ENCODE measurements at regions not wholly inside any gene's neighbourhood (a gene's known extent, or its start where the extent isn't known, plus 50 kb on each side); places are given as distances from the start of the nearest gene placed in this dataset.
"Not testable (repeated sequence)": the region's sequence is repeated elsewhere in the genome, so short reads cannot be mapped to it uniquely, and the experiment has no call there.

DNA sequence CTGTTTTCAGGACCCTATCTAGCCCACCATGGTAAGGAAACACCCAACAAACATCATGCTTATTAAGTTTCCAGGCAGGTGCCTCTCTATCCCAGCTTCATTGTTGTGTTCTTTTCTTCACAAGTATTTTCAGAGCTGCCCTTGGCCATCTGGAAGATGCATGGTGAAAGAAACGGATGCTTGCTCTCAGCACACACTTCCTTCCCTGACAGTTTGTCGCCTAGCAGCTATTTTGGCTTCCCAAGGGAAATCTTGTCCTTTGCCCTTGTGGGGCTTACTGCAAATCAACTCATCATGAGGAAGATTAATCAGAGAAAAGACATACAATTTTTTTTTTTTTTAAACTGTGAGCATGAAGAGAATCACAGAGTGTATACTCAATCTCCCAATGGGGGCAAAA is 128.8 kb downstream of the ASMT start:
- Histone ChIP-seq H3K27ac (ENCODE audit: low read depth, low read length) (no peak overlapping the region), H3K4me1 (ENCODE audit: control insufficient read depth in 2 of 2, insufficient read depth in 2 of 2, low read length in 2 of 2) (no peaks in the 10 kb centered on the region), H3K9me3 (ENCODE audit: control insufficient read depth in 2 of 3, low read length in 3 of 3) (peaks cover 0 to 13% (median 0%) of the 10 kb centered on the region in 3 experiments), H3K36me3 (ENCODE audit: control insufficient read depth in 2 of 3, insufficient read depth in 3 of 3, low read length in 3 of 3) (peaks cover 0 to 38% (median 0%) of the 10 kb centered on the region in 3 experiments), H3K4me3 (ENCODE audit: low read length) (no peak overlapping the region), H3K27me3 (ENCODE audit: control insufficient read depth in 2 of 2, insufficient read depth in 2 of 2, low read length in 2 of 2) (no peaks in the 10 kb centered on the region)
- no peak for DNase-seq
- H3K4me1 Mint-ChIP-seq, result peaks cover 0 to 2% (median 0%) of the 10 kb centered on the region in 7 donors
- POLR2A ChIA-PET, result no interaction called here
- H3K27ac Mint-ChIP-seq, result no peak overlapping the region
- CTCF ChIA-PET, result no interaction called here
- intact Hi-C loops (cut with micrococcal nuclease), result no loop called here
- H3K36me3 Mint-ChIP-seq, result peaks cover 57 to 74% (median 65%) of the 10 kb centered on the region in 5 donors
- H3K9me3 Mint-ChIP-seq, result peaks cover 0 to 62% (median 16%) of the 10 kb centered on the region in 11 donors
- H3K27me3 Mint-ChIP-seq, result peaks cover 0 to 3% (median 0%) of the 10 kb centered on the region in 5 donors
- ATAC-seq, result no peak
- no peak overlapping the region for H3K4me3 Mint-ChIP-seq

DNA sequence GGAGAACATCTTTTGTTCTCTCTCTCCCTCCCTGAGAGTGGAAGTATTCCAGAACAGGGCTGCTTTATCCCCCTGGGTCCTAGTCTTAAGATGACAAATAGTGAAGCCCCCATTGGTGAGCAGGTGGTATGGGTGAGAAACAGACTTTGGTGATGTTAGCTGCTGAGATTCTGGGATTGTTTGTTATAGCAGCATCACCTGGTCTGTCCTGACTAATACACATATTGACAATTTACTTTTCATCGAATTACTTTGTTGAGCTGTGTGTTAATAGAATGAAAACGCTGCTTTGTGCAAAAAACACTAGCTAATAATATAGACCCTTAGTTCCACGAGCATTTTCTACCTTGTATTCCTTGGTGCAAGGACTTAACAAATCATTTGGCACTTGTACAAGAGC is 133.5 kb downstream of the ASMT start:
- no peak overlapping the region for H3K27ac Mint-ChIP-seq

DNA sequence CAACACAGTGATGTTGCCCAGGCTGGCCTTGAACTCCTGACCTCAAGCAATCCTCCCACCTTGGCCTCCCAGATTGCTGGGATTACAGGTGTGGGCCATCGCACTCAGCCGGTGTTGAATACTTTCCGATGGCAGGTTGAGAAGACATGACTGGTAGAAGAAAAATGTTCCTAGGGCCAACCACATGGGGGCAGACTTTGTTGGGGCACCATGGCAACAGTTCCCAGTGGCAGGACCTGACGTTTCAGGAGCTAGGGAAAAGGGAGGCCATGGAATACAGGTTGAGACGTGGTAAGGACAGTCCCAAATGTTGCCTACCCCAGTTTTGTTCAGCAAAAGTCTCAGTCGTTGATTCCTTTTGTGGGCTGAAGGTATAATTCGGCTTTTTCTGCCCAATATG is 134.6 kb downstream of the ASMT start:
- Mint-ChIP-seq H3K9me3 (peaks cover 0 to 71% (median 15%) of the 10 kb centered on the region in 11 donors), H3K27ac (no peak overlapping the region)

More for the DNA sequence above, 133.5 kb downstream of the ASMT start:
- CTCF ChIA-PET, result no interaction called here
- Mint-ChIP-seq H3K4me1 (peaks cover 0 to 4% (median 0%) of the 10 kb centered on the region in 7 donors), H3K36me3 (peaks cover 38 to 82% (median 56%) of the 10 kb centered on the region in 5 donors), H3K27me3 (no peaks in the 10 kb centered on the region), H3K4me3 (no peak overlapping the region), H3K9me3 (peaks cover 0 to 76% (median 19%) of the 10 kb centered on the region in 11 donors)
- peaks cover 0 to 13% (median 0%) of the 10 kb centered on the region in 3 experiments for H3K9me3 ChIP-seq (ENCODE audit: control insufficient read depth in 2 of 3, low read length in 3 of 3)
- POLR2A ChIA-PET, result no interaction called here
- H3K4me1 ChIP-seq (ENCODE audit: control insufficient read depth in 2 of 2, insufficient read depth in 2 of 2, low read length in 2 of 2), result no peaks in the 10 kb centered on the region
- peaks cover 0 to 26% (median 0%) of the 10 kb centered on the region in 3 experiments for H3K36me3 ChIP-seq (ENCODE audit: control insufficient read depth in 2 of 3, insufficient read depth in 3 of 3, low read length in 3 of 3)
- H3K27me3 ChIP-seq (ENCODE audit: control insufficient read depth in 2 of 2, insufficient read depth in 2 of 2, low read length in 2 of 2), result no peaks in the 10 kb centered on the region
- no peak for ATAC-seq
- no peak overlapping the region for H3K27ac ChIP-seq (ENCODE audit: low read depth, low read length)
- DNase-seq, result no peak
- intact Hi-C loops (cut with micrococcal nuclease), result no loop called here
- H3K4me3 ChIP-seq (ENCODE audit: low read length), result no peak overlapping the region

DNA sequence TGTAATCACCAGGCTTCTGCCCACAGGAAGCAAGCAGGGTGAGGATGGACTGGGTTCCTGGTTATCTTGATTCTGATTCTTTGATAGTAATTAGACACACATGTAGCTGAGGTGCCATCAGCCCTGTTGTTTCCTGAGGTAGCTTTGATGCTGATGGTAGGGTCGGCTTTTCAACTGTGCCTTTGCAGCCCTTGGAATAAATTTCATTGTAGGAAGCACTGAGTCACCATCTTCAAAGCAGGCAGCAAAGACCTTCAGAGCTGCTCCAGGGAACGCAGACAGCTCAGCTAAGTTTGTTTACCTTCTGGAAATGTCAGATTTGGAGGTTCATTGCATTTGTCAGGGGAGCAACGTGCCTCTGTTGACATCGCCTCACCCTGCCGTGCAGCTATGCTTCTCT is 135.4 kb downstream of the ASMT start:
- peaks cover 0 to 71% (median 16%) of the 10 kb centered on the region in 11 donors for H3K9me3 Mint-ChIP-seq
- DNase-seq, result no peak
- no peak overlapping the region for H3K4me3 Mint-ChIP-seq
- H3K27me3 ChIP-seq (ENCODE audit: control insufficient read depth in 2 of 2, insufficient read depth in 2 of 2, low read length in 2 of 2), result no peaks in the 10 kb centered on the region
- intact Hi-C loops (cut with micrococcal nuclease), result no loop called here
- peaks cover 0 to 3% (median 0%) of the 10 kb centered on the region in 3 experiments for H3K9me3 ChIP-seq (ENCODE audit: control insufficient read depth in 2 of 3, low read length in 3 of 3)
- H3K27ac ChIP-seq (ENCODE audit: low read depth, low read length), result no peak overlapping the region
- POLR2A ChIA-PET, result no interaction called here
- H3K36me3 ChIP-seq (ENCODE audit: control insufficient read depth in 2 of 3, insufficient read depth in 3 of 3, low read length in 3 of 3), result peaks cover 0 to 10% (median 0%) of the 10 kb centered on the region in 3 experiments
- H3K36me3 Mint-ChIP-seq, result peaks cover 26 to 70% (median 43%) of the 10 kb centered on the region in 5 donors
- peaks cover 0 to 4% (median 0%) of the 10 kb centered on the region in 7 donors for H3K4me1 Mint-ChIP-seq
- no peak for ATAC-seq
- CTCF ChIA-PET, result no interaction called here
- no peaks in the 10 kb centered on the region for H3K27me3 Mint-ChIP-seq
- no peaks in the 10 kb centered on the region for H3K4me1 ChIP-seq (ENCODE audit: control insufficient read depth in 2 of 2, insufficient read depth in 2 of 2, low read length in 2 of 2)
- H3K27ac Mint-ChIP-seq, result no peak overlapping the region
- H3K4me3 ChIP-seq (ENCODE audit: low read length), result no peak overlapping the region

More for the DNA sequence above, 134.6 kb downstream of the ASMT start:
- ChIA-PET CTCF (no interaction called here), POLR2A (no interaction called here)
- DNase-seq (no peak), ATAC-seq (no peak)
- intact Hi-C loops (cut with micrococcal nuclease), result no loop called here
- Histone ChIP-seq H3K4me3 (ENCODE audit: low read length) (no peak overlapping the region), H3K9me3 (ENCODE audit: control insufficient read depth in 2 of 3, low read length in 3 of 3) (peaks cover 0 to 5% (median 0%) of the 10 kb centered on the region in 3 experiments), H3K4me1 (ENCODE audit: control insufficient read depth in 2 of 2, insufficient read depth in 2 of 2, low read length in 2 of 2) (no peaks in the 10 kb centered on the region), H3K27me3 (ENCODE audit: control insufficient read depth in 2 of 2, insufficient read depth in 2 of 2, low read length in 2 of 2) (no peaks in the 10 kb centered on the region), H3K36me3 (ENCODE audit: control insufficient read depth in 2 of 3, insufficient read depth in 3 of 3, low read length in 3 of 3) (peaks cover 0 to 18% (median 0%) of the 10 kb centered on the region in 3 experiments), H3K27ac (ENCODE audit: low read depth, low read length) (no peak overlapping the region)
- peaks cover 29 to 71% (median 45%) of the 10 kb centered on the region in 5 donors for H3K36me3 Mint-ChIP-seq
- no peaks in the 10 kb centered on the region for H3K27me3 Mint-ChIP-seq
- no peak overlapping the region for H3K4me3 Mint-ChIP-seq
- peaks cover 0 to 4% (median 0%) of the 10 kb centered on the region in 7 donors for H3K4me1 Mint-ChIP-seq

DNA sequence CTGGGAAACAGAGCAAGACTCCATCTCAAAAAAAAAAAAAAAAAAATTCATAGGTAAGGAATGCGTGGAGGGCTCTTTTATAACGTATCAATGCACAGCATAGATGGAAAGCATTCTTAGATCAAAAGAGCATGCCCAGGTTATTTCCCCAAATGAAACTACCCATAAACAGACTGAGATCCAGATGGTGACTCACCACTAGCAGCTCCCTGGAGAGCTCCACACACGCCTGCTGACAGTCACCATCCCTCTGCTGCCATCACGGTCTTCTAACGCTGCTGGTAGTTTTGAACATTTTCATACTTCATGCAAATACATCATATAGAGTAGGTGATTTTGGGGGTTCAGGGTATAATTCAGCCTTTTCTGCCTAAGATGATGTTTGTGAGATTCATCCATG is 136.9 kb downstream of the ASMT start:
- no peak for DNase-seq
- peaks cover 0 to 4% (median 0%) of the 10 kb centered on the region in 7 donors for H3K4me1 Mint-ChIP-seq
- H3K27me3 ChIP-seq (ENCODE audit: control insufficient read depth in 2 of 2, insufficient read depth in 2 of 2, low read length in 2 of 2), result no peaks in the 10 kb centered on the region
- intact Hi-C loops (cut with micrococcal nuclease), result no loop called here
- no peak overlapping the region for H3K27ac ChIP-seq (ENCODE audit: low read depth, low read length)
- peaks cover 0 to 72% (median 24%) of the 10 kb centered on the region in 11 donors for H3K9me3 Mint-ChIP-seq
- H3K36me3 ChIP-seq (ENCODE audit: control insufficient read depth in 2 of 3, insufficient read depth in 3 of 3, low read length in 3 of 3), result peaks cover 0 to under 1% (median 0%) of the 10 kb centered on the region in 3 experiments
- no peak overlapping the region for H3K4me3 ChIP-seq (ENCODE audit: low read length)
- peaks cover 27 to 64% (median 37%) of the 10 kb centered on the region in 5 donors for H3K36me3 Mint-ChIP-seq
- ChIA-PET CTCF (no interaction called here), POLR2A (no interaction called here)
- H3K27me3 Mint-ChIP-seq, result no peaks in the 10 kb centered on the region
- H3K4me3 Mint-ChIP-seq, result no peak overlapping the region
- ATAC-seq, result no peak
- H3K27ac Mint-ChIP-seq, result no peak overlapping the region
- H3K4me1 ChIP-seq (ENCODE audit: control insufficient read depth in 2 of 2, insufficient read depth in 2 of 2, low read length in 2 of 2), result no peaks in the 10 kb centered on the region
- H3K9me3 ChIP-seq (ENCODE audit: control insufficient read depth in 2 of 3, low read length in 3 of 3), result peaks cover 0 to 7% (median 0%) of the 10 kb centered on the region in 3 experiments

DNA sequence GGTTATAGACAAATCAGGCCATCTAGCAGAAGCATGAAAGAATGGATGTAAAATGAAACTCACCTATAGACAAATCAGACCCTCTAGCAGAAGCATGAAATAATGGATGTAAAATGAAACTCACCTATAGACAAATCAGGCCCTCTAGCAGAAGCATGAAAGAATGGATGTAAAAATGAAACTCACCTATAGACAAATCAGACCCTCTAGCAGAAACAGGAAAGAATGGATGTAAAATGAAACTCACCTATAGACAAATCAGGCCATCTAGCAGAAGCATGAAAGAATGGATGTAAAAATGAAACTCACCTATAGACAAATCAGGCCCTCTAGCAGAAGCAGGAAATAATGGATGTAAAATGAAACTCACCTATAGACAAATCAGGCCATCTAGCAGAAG is 137.9 kb downstream of the ASMT start:
- H3K27ac ChIP-seq (ENCODE audit: low read depth, low read length); intact Hi-C loops (cut with micrococcal nuclease); DNase-seq; H3K4me1 Mint-ChIP-seq; H3K27ac Mint-ChIP-seq; H3K4me3 ChIP-seq (ENCODE audit: low read length); H3K27me3 ChIP-seq (ENCODE audit: control insufficient read depth in 2 of 2, insufficient read depth in 2 of 2, low read length in 2 of 2); CTCF ChIA-PET; POLR2A ChIA-PET; H3K4me3 Mint-ChIP-seq; H3K27me3 Mint-ChIP-seq; H3K4me1 ChIP-seq (ENCODE audit: control insufficient read depth in 2 of 2, insufficient read depth in 2 of 2, low read length in 2 of 2); ATAC-seq; H3K36me3 ChIP-seq (ENCODE audit: control insufficient read depth in 2 of 3, insufficient read depth in 3 of 3, low read length in 3 of 3): not testable (repeated sequence)
- H3K9me3 ChIP-seq (ENCODE audit: control insufficient read depth in 2 of 3, low read length in 3 of 3), result peaks cover 0 to 17% (median 0%) of the 10 kb centered on the region in 3 experiments
- Mint-ChIP-seq H3K36me3 (peaks cover 26 to 65% (median 38%) of the 10 kb centered on the region in 5 donors), H3K9me3 (peaks cover 2 to 73% (median 31%) of the 10 kb centered on the region in 11 donors)

DNA sequence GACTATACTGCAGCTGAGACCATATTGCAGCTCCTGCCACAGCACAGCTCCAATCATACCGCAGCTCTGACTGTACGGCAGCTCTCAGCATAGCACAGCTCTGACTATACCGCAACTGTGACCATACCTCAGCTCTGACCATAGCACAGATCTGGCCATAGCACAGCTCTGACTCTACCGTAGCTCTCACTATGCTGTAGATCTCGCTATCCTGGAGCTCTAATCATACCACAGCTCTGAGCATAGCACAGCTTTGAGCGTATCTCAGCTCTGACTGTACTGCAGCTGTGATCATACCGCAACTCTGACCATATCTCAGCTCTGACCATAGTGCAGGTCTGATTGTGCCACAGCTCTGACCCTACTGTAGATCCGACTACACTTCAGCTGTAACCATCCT is 139.2 kb downstream of the ASMT start:
- Mint-ChIP-seq H3K9me3 (peaks cover 6 to 76% (median 34%) of the 10 kb centered on the region in 11 donors), H3K36me3 (peaks cover 23 to 63% (median 36%) of the 10 kb centered on the region in 5 donors), H3K27ac (no peak overlapping the region), H3K4me3 (no peak overlapping the region), H3K4me1 (peaks cover 0 to 4% (median 0%) of the 10 kb centered on the region in 7 donors), H3K27me3 (no peaks in the 10 kb centered on the region)
- CTCF ChIA-PET, result no interaction called here
- H3K4me3 ChIP-seq (ENCODE audit: low read length), result no peak overlapping the region
- ATAC-seq (no peak), DNase-seq (no peak)
- H3K27ac ChIP-seq (ENCODE audit: low read depth, low read length), result no peak overlapping the region
- POLR2A ChIA-PET, result no interaction called here
- peaks cover 0 to 9% (median 0%) of the 10 kb centered on the region in 3 experiments for H3K36me3 ChIP-seq (ENCODE audit: control insufficient read depth in 2 of 3, insufficient read depth in 3 of 3, low read length in 3 of 3)
- H3K27me3 ChIP-seq (ENCODE audit: control insufficient read depth in 2 of 2, insufficient read depth in 2 of 2, low read length in 2 of 2), result no peaks in the 10 kb centered on the region
- no peaks in the 10 kb centered on the region for H3K4me1 ChIP-seq (ENCODE audit: control insufficient read depth in 2 of 2, insufficient read depth in 2 of 2, low read length in 2 of 2)
- intact Hi-C loops (cut with micrococcal nuclease), result no loop called here
- peaks cover 0 to 25% (median 0%) of the 10 kb centered on the region in 3 experiments for H3K9me3 ChIP-seq (ENCODE audit: control insufficient read depth in 2 of 3, low read length in 3 of 3)
